HG02943 (cell line): ENCODE measurements at regions not wholly inside any gene's neighbourhood (a gene's known extent, or its start where the extent isn't known, plus 50 kb on each side); places are given as distances from the start of the nearest gene placed in this dataset.
"Not testable (repeated sequence)": the region's sequence is repeated elsewhere in the genome, so short reads cannot be mapped to it uniquely, and the experiment has no call there.

Source experiments
- ATAC-seq: cut with Tn5 transposase; IDR thresholded peaks from one replicate; pipeline ENCODE4 v1.9.1; 2021; ENCODE audit warnings: mild to moderate bottlenecking, low read depth, moderate library complexity; ENCODE audit not compliant: unreplicated experiment

GRCh38 chr20:6663751-6664388, 103.6 kb upstream of the BMP2 start:
- ATAC-seq: no peak

DNA sequence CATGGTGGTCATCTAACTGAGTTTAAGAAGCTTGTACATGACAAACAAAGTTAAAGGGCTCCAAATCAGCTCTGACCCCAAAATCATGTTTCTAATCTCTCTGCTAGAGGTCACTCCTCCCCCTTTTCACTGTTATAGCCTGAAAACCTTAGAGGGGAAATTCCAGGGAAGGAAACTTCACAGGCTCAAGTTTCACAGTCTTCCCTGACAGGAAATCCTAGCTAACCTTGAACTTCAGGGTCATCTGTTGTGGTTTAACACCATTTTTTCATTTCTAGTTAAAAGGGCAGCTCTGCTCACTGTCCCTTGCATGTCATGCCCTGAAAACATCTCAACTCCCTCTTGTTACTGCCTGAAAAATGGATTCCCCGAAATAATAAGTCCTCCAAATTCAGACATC, 104.4 kb upstream of the BMP2 start:
- ATAC-seq: no peak

GRCh38 chr20:6662309-6662708, 105.2 kb upstream of the BMP2 start:
- ATAC-seq: no peak

DNA sequence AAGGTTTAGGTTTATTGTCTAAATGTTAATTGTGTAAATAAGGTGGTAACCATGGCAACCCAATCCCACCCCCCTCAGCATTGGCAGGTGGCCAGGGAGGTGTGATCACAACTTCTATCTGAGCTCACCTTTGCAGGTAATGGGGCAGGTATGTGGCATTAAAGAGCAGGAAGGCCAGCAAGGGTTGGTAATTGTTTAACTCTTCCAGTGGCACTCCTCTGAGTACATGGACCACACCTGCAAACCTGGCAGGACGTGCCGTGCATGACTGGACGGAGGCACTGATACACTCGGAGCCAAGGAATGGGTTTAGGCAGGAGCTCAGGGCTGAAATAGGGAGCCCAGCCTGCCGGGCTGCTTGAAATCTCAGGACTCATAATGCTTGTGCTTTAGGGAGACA, 107.0 kb upstream of the BMP2 start:
- no peak for ATAC-seq

- not testable (repeated sequence) for ATAC-seq
Measured at GRCh38 chr20:6658909-6659308, 108.6 kb upstream of the BMP2 start.

DNA sequence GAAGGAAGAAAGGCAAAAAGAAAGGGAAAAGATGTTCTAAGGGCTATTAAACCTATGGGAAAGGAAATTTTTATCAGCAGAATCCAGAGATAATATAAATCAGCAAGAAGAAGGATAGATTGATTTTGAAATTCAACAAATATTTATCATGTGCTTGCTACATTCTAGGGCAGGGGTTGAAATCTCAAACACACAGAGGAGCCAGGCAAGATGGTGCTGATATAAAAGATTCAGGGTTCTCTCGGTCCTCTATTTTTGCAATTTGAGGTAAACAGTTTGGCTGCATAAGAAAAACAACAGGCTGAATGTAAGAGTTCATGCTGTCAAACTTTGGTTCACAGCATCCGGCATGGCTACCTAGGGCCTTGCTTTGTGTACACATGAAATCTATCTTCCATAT, 109.6 kb upstream of the BMP2 start:
- no peak for ATAC-seq

DNA sequence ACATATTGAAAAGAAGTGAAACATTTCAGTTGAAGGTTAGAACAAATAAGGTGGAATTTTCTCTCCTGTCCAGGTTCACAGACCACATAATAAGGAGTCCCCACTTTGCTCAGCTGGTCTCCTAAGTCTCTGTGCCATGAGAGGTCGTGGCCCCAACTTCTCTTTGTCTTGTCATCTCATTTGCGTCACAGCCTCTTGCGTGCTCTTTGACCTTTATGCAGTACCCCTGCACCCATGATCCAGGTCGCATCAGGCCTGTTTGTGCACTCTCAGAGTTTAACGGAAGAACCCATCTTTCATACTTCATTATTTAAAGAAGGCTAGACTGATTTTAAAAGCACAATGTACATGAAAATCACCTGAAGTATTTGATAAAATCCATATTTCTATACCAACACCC, 110.4 kb upstream of the BMP2 start:
- no peak for ATAC-seq

DNA sequence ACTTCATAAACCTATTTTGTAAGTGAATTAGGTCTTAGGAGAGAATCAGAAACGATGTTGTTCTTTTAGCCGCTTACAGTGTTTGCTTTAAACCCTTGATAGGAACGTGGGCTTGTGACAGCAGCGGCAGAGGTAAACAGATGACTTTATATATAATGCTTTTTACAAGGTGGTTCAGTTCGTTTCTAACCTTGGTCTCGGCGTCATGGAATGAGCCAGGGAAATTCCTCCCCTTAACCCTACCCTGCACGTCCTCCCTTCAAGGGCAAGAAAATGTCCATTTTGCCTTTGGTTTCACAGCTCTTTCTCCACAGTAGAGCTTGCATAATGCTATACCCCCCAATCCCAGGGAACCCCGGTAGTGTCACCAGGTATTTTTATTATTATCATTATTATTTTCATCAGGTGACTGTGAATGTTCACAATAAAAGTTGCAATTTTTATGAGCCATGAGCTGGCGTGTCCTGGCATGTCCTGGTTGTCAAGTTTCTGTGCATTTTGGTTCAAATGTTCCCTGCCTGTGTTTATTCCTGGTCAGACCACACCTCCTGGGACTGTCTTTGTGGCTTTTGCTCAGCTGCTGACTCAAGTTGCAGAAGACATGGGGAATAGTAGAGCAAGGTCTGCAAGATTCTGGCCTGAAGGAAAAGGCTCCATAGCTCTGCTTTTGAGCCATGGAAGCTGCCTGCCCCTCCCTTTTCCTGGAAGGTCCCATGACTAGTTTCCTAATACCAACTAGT, 112.8 kb upstream of the BMP2 start:
- no peak for ATAC-seq

GRCh38 chr20:6651561-6651960, 115.9 kb upstream of the BMP2 start:
- no peak for ATAC-seq

GRCh38 chr20:6651016-6651415, 116.5 kb upstream of the BMP2 start:
- ATAC-seq: no peak

DNA sequence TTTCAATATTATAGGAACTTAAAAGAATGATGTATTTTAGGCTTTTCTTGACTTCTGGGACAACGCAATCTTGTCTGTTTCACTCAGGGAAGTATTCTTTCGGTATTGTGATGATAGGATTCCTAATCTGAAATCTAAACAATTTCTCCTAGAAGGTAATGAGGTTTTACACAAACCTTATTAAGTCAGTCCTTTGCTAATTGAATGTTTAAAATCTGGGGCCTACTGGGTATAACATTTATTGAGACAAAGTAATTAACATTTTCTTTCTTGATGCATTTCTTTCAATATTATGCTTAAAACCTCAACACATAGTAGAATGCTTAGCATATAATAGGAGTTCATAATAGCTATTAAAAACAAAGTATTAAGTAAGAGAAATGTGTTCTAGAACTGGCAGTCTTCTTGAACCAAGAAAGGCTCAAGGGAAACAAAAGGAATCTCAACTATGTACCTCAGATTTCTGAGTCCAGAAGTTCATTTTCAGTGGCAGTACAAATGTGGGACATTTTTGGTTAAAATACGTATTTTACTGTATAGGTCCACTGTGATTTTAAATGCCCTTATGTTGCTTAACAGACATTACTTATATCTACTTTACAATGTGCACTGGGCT, 121.4 kb upstream of the BMP2 start:
- no peak for ATAC-seq

DNA sequence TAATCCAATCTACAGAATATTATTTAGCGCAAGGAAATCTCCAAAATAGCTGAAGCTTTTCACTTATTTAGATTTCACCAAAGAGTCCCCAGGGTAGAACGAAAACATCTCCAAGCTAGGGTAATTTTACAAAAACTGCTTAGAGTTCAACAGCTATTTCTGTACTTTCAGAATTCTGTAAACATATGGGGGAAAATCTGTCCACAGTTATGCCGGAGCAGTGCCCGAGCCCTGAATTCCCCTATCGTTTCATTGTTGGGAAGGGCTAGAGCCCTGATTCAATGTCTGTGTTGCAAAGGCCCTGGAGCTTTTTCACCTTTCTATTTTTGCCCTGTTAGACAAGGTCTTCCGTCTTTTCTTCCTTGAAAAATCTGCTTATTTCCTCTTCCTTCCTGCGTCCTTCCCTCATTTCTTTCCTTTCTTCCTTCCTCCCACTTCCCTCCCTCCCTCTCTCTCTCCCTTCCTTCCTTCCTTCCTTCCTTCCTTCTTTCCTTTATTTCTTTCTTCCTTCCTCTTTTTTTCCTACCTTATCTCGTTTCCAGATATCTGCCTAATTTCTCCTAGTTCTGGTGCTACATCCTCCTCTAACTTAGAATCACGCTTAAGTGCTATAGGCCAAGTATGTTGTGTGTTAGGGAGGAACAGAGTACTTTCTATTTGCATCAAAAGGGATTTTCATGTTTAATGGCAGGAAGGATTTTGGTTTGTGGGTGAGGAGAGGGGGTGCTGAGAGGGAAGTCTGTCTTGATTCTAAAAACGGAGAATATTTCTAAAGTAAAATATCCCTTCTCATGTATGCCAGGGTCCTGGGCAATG, 122.5 kb upstream of the BMP2 start:
- no peak for ATAC-seq

GRCh38 chr20:6641012-6641411, 126.5 kb upstream of the BMP2 start:
- ATAC-seq: no peak

DNA sequence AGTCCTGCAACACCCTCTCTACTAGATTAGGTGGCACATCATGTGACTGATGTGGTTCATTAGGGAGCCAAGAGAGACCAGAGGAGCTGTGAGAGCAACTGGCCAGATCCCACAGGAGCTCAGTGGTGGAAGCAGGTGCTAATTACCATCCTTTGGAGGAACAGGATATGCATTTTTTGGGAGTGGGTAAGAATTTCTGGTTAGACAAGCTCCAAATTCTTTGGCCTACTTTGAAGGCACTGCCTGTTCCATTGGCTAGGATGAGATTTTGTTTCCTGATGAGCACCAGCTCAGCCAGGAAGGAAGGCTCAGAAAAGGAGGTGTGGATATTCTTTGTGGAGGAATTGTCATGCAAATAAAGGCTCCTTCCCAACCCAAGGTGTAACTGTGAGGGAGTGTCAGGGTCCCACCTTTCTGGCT, 130.3 kb upstream of the BMP2 start:
- no peak for ATAC-seq

DNA sequence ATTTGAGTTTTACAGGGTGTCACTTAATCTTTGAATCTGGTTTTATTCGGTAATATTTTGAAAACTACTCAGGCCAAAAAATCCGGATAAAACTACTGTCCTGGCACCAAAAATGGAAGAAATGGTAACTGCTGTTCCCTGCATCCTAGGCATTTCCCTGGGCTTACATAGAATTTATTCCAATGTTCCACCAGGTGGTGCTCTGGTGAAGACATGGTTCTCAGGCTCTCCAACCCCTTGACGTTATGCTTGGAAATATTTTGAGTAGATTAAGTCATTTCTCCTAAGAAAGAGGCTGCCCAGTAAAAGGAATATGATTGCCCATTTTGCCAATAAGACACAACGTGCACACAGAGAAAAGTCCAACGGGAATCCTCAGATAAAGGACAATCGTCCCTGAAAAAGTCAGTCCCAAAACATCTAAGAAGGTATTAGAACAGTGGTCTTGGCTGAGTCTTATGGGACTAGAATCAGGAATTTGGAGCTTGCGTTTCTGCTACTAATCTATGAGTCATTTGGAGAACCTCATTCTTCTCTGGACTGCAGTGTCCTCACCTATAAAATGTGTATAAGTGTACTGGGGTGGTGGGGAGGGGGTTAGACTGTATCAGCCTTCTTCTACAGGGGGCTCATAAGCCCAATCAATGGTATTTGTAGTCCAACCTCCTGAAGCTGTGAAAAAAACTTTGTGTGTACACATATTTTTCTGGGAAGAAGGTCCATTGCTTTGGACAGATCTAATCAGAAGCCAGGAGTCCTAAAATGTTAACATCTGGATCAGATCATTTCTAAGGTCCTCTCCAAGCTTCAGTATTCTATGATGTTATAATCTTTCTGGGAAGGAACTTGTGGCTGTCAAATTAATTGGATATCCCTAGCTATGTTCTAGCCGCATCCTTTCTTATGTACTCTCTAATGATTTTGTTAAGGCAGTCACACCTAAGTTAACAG, 131.0 kb upstream of the BMP2 start:
- no peak for ATAC-seq

DNA sequence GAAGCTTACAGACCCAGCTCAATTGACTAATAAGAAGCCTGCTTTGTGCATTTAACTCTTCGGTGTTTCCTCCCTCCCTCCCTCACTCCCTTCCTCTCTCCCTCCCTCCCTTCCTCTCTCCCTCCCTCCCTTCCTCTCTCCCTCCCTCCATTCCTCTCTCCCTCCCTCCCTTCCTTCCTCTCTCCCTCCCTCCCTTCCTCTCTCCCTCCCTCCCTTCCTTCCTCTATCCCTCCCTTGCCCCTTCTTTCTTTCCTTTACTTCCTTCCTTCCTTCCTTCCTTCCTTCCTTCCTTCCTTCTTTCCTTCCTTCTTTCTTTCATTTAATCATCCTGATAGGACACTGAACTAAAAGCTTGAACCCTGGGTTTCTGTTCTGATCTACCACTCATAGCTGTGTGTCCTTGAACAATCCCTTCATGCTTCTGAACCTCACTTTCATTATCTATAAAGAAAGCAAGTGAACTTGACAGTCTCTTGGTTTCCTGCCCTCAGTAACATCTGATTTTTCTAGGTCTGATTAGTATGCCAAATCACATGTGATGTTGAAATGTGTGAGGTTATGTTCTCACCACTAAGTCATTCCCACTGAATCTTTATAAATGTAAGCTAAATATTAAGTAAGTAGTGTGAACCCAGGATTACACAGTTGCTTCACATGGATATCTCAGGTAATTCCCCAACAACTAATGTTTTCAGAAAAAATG, 132.3 kb upstream of the BMP2 start:
- no peak for ATAC-seq

DNA sequence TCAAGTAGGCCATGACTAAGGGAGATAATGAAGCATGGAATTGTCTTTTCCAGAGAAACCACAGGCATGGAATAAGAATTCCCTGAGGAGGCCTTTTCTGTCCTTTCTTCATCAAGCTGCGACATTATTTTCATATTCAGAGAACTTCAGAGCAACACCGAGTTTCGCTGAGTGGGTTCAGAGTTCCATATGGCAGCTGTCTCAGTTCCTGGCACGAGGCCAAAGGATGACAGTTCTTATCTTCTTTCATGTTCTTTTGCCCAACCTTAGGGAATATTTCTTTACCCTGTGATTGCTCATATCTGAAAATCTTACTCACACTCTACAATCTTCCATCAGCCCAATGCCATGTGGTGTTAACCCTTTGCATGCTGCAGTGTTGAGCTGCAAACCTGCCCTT, 135.3 kb upstream of the BMP2 start:
- ATAC-seq: no peak

DNA sequence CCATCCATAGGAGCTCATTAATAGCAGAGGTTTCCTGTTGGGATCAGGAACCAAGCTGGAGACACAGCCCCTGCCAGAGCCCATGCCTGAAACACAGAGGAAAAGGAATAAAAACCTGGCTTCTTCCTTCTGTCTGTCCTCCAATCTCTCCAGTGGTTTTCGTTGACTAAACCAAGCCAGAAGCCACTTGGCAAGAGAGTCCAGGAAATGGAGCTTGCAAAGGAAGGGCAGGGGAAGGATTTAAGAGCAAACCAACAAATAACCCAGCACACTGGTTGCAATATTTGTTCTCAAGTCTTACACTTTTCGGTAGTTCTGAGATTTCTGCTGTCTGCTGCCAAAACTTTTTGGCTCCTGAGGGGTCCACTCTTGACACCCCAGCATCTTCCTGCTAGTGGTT, 137.0 kb upstream of the BMP2 start:
- no peak for ATAC-seq

- no peak for ATAC-seq
Measured at GRCh38 chr20:6629564-6629963, 137.9 kb upstream of the BMP2 start.
